Lower leg skin (tissue), 4 donors: ENCODE measurements at regions not wholly inside any gene's neighbourhood (a gene's known extent, or its start where the extent isn't known, plus 50 kb on each side); places are given as distances from the start of the nearest gene placed in this dataset.

Source experiments
- DNase-seq, 2 donors: peaks; one replicate each; pipeline ENCODE4 v3.0.0-alpha.2; 2019; ENCODE audit warnings: low spot score in 2 of 2
- H3K4me3 ChIP-seq: fragments of 200-600 bp; sonication (generic); 2 replicates; pipeline ENCODE4 v1.5.1; 2017; ENCODE audit warnings: mild to moderate bottlenecking, low read depth; ENCODE audit not compliant: poor library complexity, severe bottlenecking
- CTCF ChIP-seq, 3 donors: fragments of 450-650 bp; IDR thresholded peaks; one replicate each; pipeline ENCODE4 v1.5.1; 2016; ENCODE audit warnings: antibody characterized with exemption in 3 of 3, mild to moderate bottlenecking in 3 of 3, moderate library complexity in 2 of 3
- POLR2A ChIP-seq, 2 donors: fragments of 450-650 bp; IDR thresholded peaks; one replicate each; pipeline ENCODE4 v1.6.1; 2016 to 2017; ENCODE audit warnings: antibody characterized with exemption in 2 of 2, mild to moderate bottlenecking in 1 of 2, moderate library complexity in 1 of 2
- WGBS, 2 donors: methylation state at CpG; one replicate each; pipeline ENCODE4 v1.1.5; 2018; 5-methylcytosine and 5-hydroxymethylcytosine counted together
- intact Hi-C: fragments of 100-400 bp; cut with DNase I; formaldehyde crosslinking; loops from one replicate; pipeline ENCODE4 v1.15.0; 2023; ENCODE audit warnings: low total_unique reads

GRCh38 chr10:78980815-78981214 lies 88.0 kb upstream of the ZMIZ1 start:
- TF ChIP-seq POLR2A (IDR thresholded peaks at IDR 0.05) (no peak), CTCF (IDR thresholded peaks at IDR 0.05) (no peak)
- DNase-seq = no peak
- H3K4me3 ChIP-seq = no peak overlapping the region
- intact Hi-C loops = no loop called here
- 79 to 90% methylated on average over 5 of the region's 5 CpGs for WGBS, 2 donors

GRCh38 chr10:78981257-78981969 lies 87.4 kb upstream of the ZMIZ1 start:
- intact Hi-C loops = no loop called here
- TF ChIP-seq POLR2A (IDR thresholded peaks at IDR 0.05) (no peak), CTCF (IDR thresholded peaks at IDR 0.05) (no peak)
- 90 to 93% methylated on average over 6 of the region's 6 CpGs for WGBS, 2 donors
- no peak overlapping the region for H3K4me3 ChIP-seq
- no peak for DNase-seq

GRCh38 chr10:78981970-78982281 lies 86.8 kb upstream of the ZMIZ1 start:
- intact Hi-C loops = no loop called here
- WGBS, 2 donors = 74 to 96% methylated on average over 4 of the region's 4 CpGs
- no peak for DNase-seq
- no peak overlapping the region for H3K4me3 ChIP-seq
- no peak for TF ChIP-seq CTCF (IDR thresholded peaks at IDR 0.05)
- TF ChIP-seq POLR2A (IDR thresholded peaks at IDR 0.05) = no peak

- no peak for DNase-seq
- TF ChIP-seq POLR2A (IDR thresholded peaks at IDR 0.05) = no peak
- TF ChIP-seq CTCF (IDR thresholded peaks at IDR 0.05) = no peak
- intact Hi-C loops = no loop called here
- WGBS, 2 donors = 90 to 96% methylated on average over 6 of the region's 6 CpGs
- H3K4me3 ChIP-seq = no peak overlapping the region
These were observed 86.0 kb upstream of the ZMIZ1 start for GRCh38 chr10:78982726-78983125.

GRCh38 chr10:78983608-78984007 lies 85.2 kb upstream of the ZMIZ1 start:
- no peak for DNase-seq
- WGBS, 2 donors = 83 to 94% methylated on average over 4 of the region's 4 CpGs
- intact Hi-C loops = no loop called here
- no peak overlapping the region for H3K4me3 ChIP-seq
- TF ChIP-seq CTCF (IDR thresholded peaks at IDR 0.05) (no peak), POLR2A (IDR thresholded peaks at IDR 0.05) (no peak)
